Brain microvascular endothelial cell (primary cell): ENCODE measurements at regions not wholly inside any gene's neighbourhood (a gene's known extent, or its start where the extent isn't known, plus 50 kb on each side); places are given as distances from the start of the nearest gene placed in this dataset.

Source experiments
- DNase-seq: peaks from one replicate; pipeline ENCODE4 v3.0.0-alpha.2; 2020
- H3K27ac ChIP-seq: fragments of 250-450 bp; sonication (Bioruptor Pico); 2 replicates; pipeline ENCODE4 v1.5.1; 2020; ENCODE audit warnings: mild to moderate bottlenecking, moderate library complexity
- H3K27me3 ChIP-seq: fragments of 250-450 bp; sonication (Bioruptor Pico); replicated peaks from 2 replicates; pipeline ENCODE4 v1.5.1; 2020; ENCODE audit warnings: mild to moderate bottlenecking
- H3K36me3 ChIP-seq: fragments of 250-450 bp; sonication (Bioruptor Pico); replicated peaks from 2 replicates; pipeline ENCODE4 v1.5.1; 2020; ENCODE audit warnings: mild to moderate bottlenecking
- H3K4me3 ChIP-seq: 2 replicates; pipeline ENCODE4 v1.5.1; 2011; ENCODE audit warnings: low read depth, mild to moderate bottlenecking, control low read depth, low read length, moderate library complexity
- CTCF ChIP-seq: IDR thresholded peaks from 2 replicates; pipeline ENCODE4 v1.5.1; 2011; ENCODE audit warnings: low read depth, mild to moderate bottlenecking, moderate library complexity, low read length, control low read depth, inconsistent platforms; ENCODE audit errors: missing control alignments
- in situ Hi-C: cut with HindIII; loops from 2 replicates; pipeline ENCODE4 v1.10.0; 2017; ENCODE audit warnings: low sequenced_read_pairs, low pct_ligation_motif_present

GRCh38 chr3:180382638-180383180 lies 219.3 kb upstream of the TTC14 start:
- Histone ChIP-seq H3K36me3 (no peaks in the 10 kb centered on the region), H3K4me3 (no peak overlapping the region), H3K27ac (no peak overlapping the region), H3K27me3 (no peaks in the 10 kb centered on the region)
- DNase-seq = no peak
- in situ Hi-C loops = no loop called here
- TF ChIP-seq CTCF = no peak

GRCh38 chr3:180383332-180384020 lies 218.5 kb upstream of the TTC14 start:
- no peak overlapping the region for H3K27ac ChIP-seq
- no peak for DNase-seq
- H3K36me3 ChIP-seq = no peaks in the 10 kb centered on the region
- in situ Hi-C loops = no loop called here
- no peak overlapping the region for H3K4me3 ChIP-seq
- H3K27me3 ChIP-seq = no peaks in the 10 kb centered on the region
- TF ChIP-seq CTCF = no peak

GRCh38 chr3:180390313-180390712 lies 211.7 kb upstream of the TTC14 start:
- TF ChIP-seq CTCF = no peak
- in situ Hi-C loops = no loop called here

GRCh38 chr3:180391001-180391400 lies 211.0 kb upstream of the TTC14 start:
- no peaks in the 10 kb centered on the region for H3K36me3 ChIP-seq
- no peak overlapping the region for H3K4me3 ChIP-seq
- in situ Hi-C loops = no loop called here
- H3K27ac ChIP-seq = no peak overlapping the region
- TF ChIP-seq CTCF = no peak
- H3K27me3 ChIP-seq = no peaks in the 10 kb centered on the region
- DNase-seq = no peak

More at GRCh38 chr3:180390313-180390712, 211.7 kb upstream of the TTC14 start:
- H3K27me3 ChIP-seq = no peaks in the 10 kb centered on the region
- no peak overlapping the region for H3K4me3 ChIP-seq
- H3K27ac ChIP-seq = no peak overlapping the region
- H3K36me3 ChIP-seq = no peaks in the 10 kb centered on the region
- no peak for DNase-seq

GRCh38 chr3:180401226-180401625 lies 200.7 kb upstream of the TTC14 start:
- no peak for DNase-seq
- in situ Hi-C loops = no loop called here
- H3K27me3 ChIP-seq = no peaks in the 10 kb centered on the region
- H3K4me3 ChIP-seq = no peak overlapping the region
- no peak overlapping the region for H3K27ac ChIP-seq
- H3K36me3 ChIP-seq = no peaks in the 10 kb centered on the region
- TF ChIP-seq CTCF = no peak
